ENCODE measurements at regions not wholly inside any gene's neighbourhood (a gene's known extent, or its start where the extent isn't known, plus 50 kb on each side); places are given as distances from the start of the nearest gene placed in this dataset.

DNA sequence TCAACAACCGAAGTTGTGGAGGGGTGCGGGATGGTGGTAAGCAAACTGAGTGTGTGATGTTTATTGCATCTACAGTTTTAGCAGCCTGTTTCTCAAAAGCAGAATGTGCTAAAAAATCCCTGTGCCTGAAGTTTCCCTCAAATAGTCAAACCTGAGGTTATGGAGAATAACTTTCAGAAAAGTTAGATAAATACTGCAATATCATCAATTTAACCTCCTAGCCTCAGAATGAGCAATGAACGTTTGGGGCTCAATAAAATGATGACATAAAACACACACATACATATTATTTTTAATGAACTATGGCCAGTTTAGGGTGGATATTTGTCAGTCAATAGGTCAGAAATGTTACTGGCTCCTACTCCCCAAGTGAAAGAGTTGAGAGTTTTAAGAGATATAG lies 201.6 kb downstream of the SEMA6D start:
- no peak overlapping the region for H3K4me3 ChIP-seq (ENCODE audit: control insufficient read depth, low read depth, low read length)
- TF ChIP-seq, protein P1, sequence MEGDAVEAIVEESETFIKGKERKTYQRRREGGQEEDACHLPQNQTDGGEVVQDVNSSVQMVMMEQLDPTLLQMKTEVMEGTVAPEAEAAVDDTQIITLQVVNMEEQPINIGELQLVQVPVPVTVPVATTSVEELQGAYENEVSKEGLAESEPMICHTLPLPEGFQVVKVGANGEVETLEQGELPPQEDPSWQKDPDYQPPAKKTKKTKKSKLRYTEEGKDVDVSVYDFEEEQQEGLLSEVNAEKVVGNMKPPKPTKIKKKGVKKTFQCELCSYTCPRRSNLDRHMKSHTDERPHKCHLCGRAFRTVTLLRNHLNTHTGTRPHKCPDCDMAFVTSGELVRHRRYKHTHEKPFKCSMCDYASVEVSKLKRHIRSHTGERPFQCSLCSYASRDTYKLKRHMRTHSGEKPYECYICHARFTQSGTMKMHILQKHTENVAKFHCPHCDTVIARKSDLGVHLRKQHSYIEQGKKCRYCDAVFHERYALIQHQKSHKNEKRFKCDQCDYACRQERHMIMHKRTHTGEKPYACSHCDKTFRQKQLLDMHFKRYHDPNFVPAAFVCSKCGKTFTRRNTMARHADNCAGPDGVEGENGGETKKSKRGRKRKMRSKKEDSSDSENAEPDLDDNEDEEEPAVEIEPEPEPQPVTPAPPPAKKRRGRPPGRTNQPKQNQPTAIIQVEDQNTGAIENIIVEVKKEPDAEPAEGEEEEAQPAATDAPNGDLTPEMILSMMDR (conservative IDR thresholded peaks at IDR 0.05; ENCODE audit: control insufficient read depth, insufficient read depth, low read depth, low read length): no peak
- no peak for DNase-seq (ENCODE audit: low read depth)

DNA sequence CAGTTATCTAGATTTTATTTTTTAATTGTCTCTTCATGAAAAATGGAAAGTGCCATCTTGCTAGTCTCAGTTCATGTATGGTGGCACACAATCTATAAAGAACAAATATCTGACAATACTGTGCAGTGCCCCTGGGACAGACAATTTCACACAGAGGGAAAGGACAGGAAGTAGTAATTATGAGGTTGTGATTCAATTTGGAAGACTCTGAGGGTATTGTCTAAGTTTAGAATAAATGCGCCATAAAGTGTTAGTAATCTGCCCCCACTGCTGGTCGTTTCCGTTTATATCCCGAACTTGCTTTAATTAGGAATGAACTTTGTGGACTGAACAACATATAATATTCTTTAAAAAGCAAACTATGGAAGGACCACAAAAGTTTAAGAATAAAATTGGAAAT lies 196.4 kb upstream of the SLC24A5 start:
- no peak overlapping the region for H3K4me3 ChIP-seq (ENCODE audit: control insufficient read depth, low read depth, low read length)
- DNase-seq (ENCODE audit: low read depth): no peak
- TF ChIP-seq, protein P1 (conservative IDR thresholded peaks at IDR 0.05; ENCODE audit: control insufficient read depth, insufficient read depth, low read depth, low read length): no peak

DNA sequence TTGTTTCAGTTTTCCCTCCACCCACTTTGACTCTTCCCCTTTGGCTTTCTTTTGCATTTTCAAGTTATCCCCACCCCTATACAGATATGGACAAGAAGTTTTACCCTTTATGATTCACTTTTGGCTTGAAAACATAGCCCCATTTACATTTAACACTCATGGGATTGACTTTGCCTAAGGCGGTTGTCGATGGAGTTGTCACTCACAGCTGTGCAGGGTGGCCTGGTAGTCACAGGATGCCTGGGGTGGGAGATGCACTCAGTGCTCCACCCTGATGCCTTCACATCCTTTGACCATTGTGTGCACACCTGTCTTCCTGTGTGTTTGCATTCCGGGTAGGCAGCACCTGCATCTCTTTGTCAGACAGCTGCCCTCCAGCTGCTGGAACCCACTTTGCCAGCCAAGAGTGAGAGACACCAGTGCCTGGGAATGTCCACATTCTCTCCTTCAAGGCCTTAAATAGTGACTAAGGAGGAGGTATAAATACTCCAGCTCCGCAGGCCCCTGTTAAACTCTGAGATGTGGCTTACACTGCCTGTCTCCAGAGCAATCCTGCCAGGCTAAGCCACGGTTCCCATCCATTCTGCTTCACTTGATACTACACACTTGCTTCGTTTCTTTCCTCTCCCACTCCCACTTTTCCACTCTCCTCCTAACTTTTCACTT lies 191.5 kb upstream of the SLC24A5 start:
- no peak overlapping the region for H3K4me3 ChIP-seq (ENCODE audit: control insufficient read depth, low read depth, low read length)
- TF ChIP-seq, protein P1 (conservative IDR thresholded peaks at IDR 0.05; ENCODE audit: control insufficient read depth, insufficient read depth, low read depth, low read length): no peak
- DNase-seq (ENCODE audit: low read depth): no peak

DNA sequence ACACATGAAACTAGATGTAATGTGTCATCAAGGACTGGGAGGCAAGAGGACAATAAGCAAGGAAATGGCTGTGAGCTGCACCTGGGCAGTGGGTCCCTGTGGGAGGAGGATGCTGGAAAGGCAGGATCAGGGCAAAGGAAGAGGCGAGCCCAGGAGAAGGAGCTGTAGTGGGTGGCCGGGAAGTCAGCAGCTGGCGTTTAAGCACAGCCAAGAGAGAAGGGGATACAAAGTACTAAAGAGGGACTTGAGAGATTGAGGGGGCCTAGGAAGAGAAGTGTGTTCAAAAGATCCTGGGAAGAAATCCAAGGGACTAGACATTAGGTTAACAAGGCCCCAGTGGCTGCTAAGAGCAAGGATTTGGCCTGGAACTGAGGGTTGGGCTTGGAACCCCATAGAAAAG lies 188.5 kb upstream of the SLC24A5 start:
- H3K4me3 ChIP-seq (ENCODE audit: control insufficient read depth, low read depth, low read length): no peak overlapping the region
- TF ChIP-seq, protein P1 (conservative IDR thresholded peaks at IDR 0.05; ENCODE audit: control insufficient read depth, insufficient read depth, low read depth, low read length): no peak
- DNase-seq (ENCODE audit: low read depth): no peak

DNA sequence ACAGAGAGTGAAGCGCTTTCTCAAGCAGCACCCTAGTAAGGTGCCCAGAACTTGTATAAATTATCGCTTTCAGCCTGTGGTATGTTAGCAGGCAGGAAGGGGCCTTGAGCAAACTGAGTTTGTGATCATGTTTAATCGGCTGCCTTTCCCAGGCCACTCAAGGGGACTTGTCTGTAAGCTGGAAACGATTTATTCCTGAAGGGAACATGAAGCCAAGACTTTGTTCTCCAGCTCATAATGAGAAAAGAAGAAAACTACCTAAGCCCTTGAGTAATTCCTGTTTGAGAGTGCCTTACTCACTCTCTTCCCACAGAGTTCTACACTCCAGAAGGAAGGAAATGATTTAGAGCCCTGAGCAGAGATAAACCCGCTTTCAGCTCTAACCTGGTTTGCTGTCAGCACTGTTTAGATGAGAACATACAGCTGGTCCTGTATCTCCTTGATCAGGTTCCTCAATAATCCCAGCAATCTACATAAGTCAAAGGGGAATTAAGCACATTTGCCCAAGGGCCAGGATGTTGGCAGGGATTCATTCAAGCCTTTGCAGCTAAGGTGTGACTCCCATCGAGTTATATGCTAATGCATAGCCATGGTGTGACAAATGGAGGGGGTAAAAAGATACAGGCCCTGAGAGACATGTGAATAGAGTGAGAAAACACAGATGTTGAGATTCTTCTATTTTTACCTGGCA lies 187.7 kb upstream of the SLC24A5 start:
- DNase-seq (ENCODE audit: low read depth): no peak
- TF ChIP-seq, protein P1 (conservative IDR thresholded peaks at IDR 0.05; ENCODE audit: control insufficient read depth, insufficient read depth, low read depth, low read length): no peak
- H3K4me3 ChIP-seq (ENCODE audit: control insufficient read depth, low read depth, low read length): no peak overlapping the region

DNA sequence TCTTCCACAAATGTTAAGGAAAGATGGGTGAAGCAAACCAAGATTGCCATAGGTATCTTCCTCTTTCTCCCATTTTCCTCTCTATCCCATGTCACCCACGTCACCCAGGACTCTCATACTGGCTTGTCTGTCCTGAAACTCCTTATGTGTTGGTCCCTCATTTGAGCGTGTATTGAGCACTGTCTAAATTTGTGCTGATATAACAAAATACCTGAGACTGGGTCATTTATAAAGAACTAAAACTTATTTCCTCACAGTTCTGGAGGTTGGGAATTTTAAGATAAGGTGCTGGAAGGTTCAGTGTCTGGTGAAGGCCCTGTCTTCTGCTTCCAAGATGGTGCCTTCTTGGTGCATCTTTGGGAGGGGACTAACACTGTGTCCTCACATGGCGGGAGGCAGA lies 186.9 kb upstream of the SLC24A5 start:
- TF ChIP-seq, protein P1 (conservative IDR thresholded peaks at IDR 0.05; ENCODE audit: control insufficient read depth, insufficient read depth, low read depth, low read length): no peak
- no peak for DNase-seq (ENCODE audit: low read depth)

More for the DNA sequence above, 186.9 kb upstream of the SLC24A5 start:
- no peak overlapping the region for H3K4me3 ChIP-seq (ENCODE audit: control insufficient read depth, low read depth, low read length)
